ENCODE measurements at regions not wholly inside any gene's neighbourhood (a gene's known extent, or its start where the extent isn't known, plus 50 kb on each side); places are given as distances from the start of the nearest gene placed in this dataset.

DNA sequence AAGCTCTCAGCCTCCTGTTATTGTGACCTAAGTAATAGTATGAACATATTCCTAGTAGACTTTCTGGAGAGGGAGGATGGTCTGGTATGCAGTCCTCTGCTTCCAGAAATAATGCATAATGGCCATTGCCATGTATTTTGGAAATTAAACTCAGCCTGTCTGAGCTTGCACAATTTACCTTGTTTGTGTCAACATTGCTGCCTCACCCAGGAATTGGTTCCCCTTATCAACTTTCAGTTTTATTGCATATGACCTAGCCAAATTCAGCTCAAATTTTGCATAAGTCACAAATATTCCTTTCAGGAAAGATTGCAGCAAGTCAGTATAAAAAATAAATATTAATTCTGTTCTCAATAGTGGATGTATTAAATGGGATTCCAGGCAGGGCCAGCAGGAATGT is 101.9 kb upstream of the SLC5A9 start:
- TF ChIP-seq EZH2 (IDR thresholded peaks at IDR 0.05; ENCODE audit: low read depth), result no peak
- no peak for TF ChIP-seq CTCF (conservative IDR thresholded peaks at IDR 0.05)
- Histone ChIP-seq H3K27me3 (ENCODE audit: insufficient read depth, low read depth) (no peaks in the 10 kb centered on the region), H3K27ac (no peak overlapping the region), H3K4me3 (no peak overlapping the region), H3K79me2 (ENCODE audit: low read depth) (no peaks in the 10 kb centered on the region), H3K4me1 (replicated peaks; ENCODE audit: insufficient read depth) (no peaks in the 10 kb centered on the region), H3K9me2 (ENCODE audit: insufficient read depth) (no peaks in the 10 kb centered on the region), H3F3A (ENCODE audit: insufficient read depth, low read depth) (no peaks in the 10 kb centered on the region), H3K36me3 (ENCODE audit: low read depth) (no peaks in the 10 kb centered on the region), H2AFZ (no peak overlapping the region), H3K4me2 (no peak overlapping the region), H3K9me3 (ENCODE audit: insufficient read depth, low read depth) (no peaks in the 10 kb centered on the region), H4K20me1 (ENCODE audit: insufficient read depth) (no peaks in the 10 kb centered on the region)
- intact Hi-C loops (cut with micrococcal nuclease; ENCODE audit: unreplicated experiment), result no loop called here
- no peak for DNase-seq
- CTCF ChIA-PET, result no interaction called here
- BruUV-seq (replicated peaks), result no TSS peak
- POLR2A ChIA-PET (ENCODE audit: unreplicated experiment), result no interaction called here

GRCh38 chr1:48115835-48116234 is 106.7 kb upstream of the SLC5A9 start:
- H3F3A ChIP-seq (ENCODE audit: insufficient read depth, low read depth), result no peaks in the 10 kb centered on the region
- no peak for TF ChIP-seq EZH2 (IDR thresholded peaks at IDR 0.05; ENCODE audit: low read depth)
- no peak for TF ChIP-seq CTCF (conservative IDR thresholded peaks at IDR 0.05)
- no peaks in the 10 kb centered on the region for H3K4me1 ChIP-seq (replicated peaks; ENCODE audit: insufficient read depth)
- H3K4me2 ChIP-seq, result no peak overlapping the region
- no peak overlapping the region for H2AFZ ChIP-seq
- H3K27ac ChIP-seq, result no peak overlapping the region
- H4K20me1 ChIP-seq (ENCODE audit: insufficient read depth), result no peaks in the 10 kb centered on the region
- H3K9me2 ChIP-seq (ENCODE audit: insufficient read depth), result no peaks in the 10 kb centered on the region
- POLR2A ChIA-PET (ENCODE audit: unreplicated experiment), result no interaction called here
- no peaks in the 10 kb centered on the region for H3K79me2 ChIP-seq (ENCODE audit: low read depth)
- no peaks in the 10 kb centered on the region for H3K36me3 ChIP-seq (ENCODE audit: low read depth)
- intact Hi-C loops (cut with micrococcal nuclease; ENCODE audit: unreplicated experiment), result no loop called here
- H3K9me3 ChIP-seq (ENCODE audit: insufficient read depth, low read depth), result no peaks in the 10 kb centered on the region
- no TSS peak for BruUV-seq (replicated peaks)
- no peaks in the 10 kb centered on the region for H3K27me3 ChIP-seq (ENCODE audit: insufficient read depth, low read depth)
- no peak for DNase-seq
- no peak overlapping the region for H3K4me3 ChIP-seq
- CTCF ChIA-PET, result no interaction called here

DNA sequence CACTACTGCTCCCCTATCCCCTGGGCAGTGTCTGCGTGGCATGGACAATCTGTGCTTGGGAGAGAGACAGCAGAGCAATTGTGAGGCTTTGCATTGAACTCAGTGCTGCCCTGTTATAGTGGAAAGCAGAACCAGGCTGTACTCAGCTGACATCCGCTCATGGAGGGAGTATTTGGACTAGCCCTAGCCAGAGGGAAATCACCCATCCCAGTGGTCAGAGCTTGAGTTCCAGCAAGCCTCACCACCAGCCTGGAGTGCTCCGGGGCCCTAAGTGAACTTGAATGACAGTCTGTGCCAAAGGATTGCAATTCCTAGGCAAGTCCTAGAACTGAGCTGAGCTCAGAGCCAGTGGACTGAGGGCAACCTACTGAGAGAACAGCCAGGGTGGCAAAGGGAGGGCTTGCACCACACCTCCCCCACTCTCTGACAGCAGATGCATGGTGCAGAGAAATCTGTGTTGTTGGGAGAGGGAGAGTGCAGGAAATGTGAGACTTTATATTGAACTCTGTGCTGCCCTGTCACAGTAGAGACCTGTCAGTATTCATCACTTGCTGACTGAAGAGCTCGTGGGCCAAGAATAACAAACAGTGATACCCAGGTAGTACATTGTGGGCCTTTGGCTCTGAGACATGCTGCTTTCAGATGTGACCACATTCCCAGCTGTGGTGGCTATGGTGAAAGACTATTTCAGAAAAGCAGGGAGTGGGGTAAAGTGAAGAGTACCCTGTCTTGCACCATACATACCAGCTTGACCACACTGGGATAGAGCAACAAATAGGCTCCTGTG is 107.7 kb upstream of the SLC5A9 start:
- CTCF ChIA-PET, result no interaction called here
- no peaks in the 10 kb centered on the region for H4K20me1 ChIP-seq (ENCODE audit: insufficient read depth)
- H3K27ac ChIP-seq, result no peak overlapping the region
- no peaks in the 10 kb centered on the region for H3K79me2 ChIP-seq (ENCODE audit: low read depth)
- no peak overlapping the region for H3K4me2 ChIP-seq
- no peaks in the 10 kb centered on the region for H3K9me2 ChIP-seq (ENCODE audit: insufficient read depth)
- no peak overlapping the region for H3K4me3 ChIP-seq
- H3K9me3 ChIP-seq (ENCODE audit: insufficient read depth, low read depth), result no peaks in the 10 kb centered on the region
- POLR2A ChIA-PET (ENCODE audit: unreplicated experiment), result no interaction called here
- DNase-seq, result no peak
- no peaks in the 10 kb centered on the region for H3K27me3 ChIP-seq (ENCODE audit: insufficient read depth, low read depth)
- intact Hi-C loops (cut with micrococcal nuclease; ENCODE audit: unreplicated experiment), result no loop called here
- no TSS peak for BruUV-seq (replicated peaks)
- no peak overlapping the region for H2AFZ ChIP-seq
- TF ChIP-seq CTCF (conservative IDR thresholded peaks at IDR 0.05), result no peak
- TF ChIP-seq EZH2 (IDR thresholded peaks at IDR 0.05; ENCODE audit: low read depth), result no peak
- H3F3A ChIP-seq (ENCODE audit: insufficient read depth, low read depth), result no peaks in the 10 kb centered on the region
- no peaks in the 10 kb centered on the region for H3K36me3 ChIP-seq (ENCODE audit: low read depth)
- no peaks in the 10 kb centered on the region for H3K4me1 ChIP-seq (replicated peaks; ENCODE audit: insufficient read depth)
